H1 (cell line): ENCODE measurements at regions not wholly inside any gene's neighbourhood (a gene's known extent, or its start where the extent isn't known, plus 50 kb on each side); places are given as distances from the start of the nearest gene placed in this dataset.

Experiments
- CTCF ChIA-PET: fragments of 300-600 bp; sonication (Branson Sonifier 250); formaldehyde crosslinking; loops from one replicate; lab custom pipeline; 2021; ENCODE audit not compliant: partially characterized antibody; lab: Charles Lee
- POLR2A ChIA-PET: fragments of 300-600 bp; sonication (Branson Sonifier 250); formaldehyde crosslinking; loops from one replicate; lab custom pipeline; 2021; ENCODE audit warnings: inconsistent platforms; ENCODE audit not compliant: partially characterized antibody; lab: Charles Lee
- DNase-seq, 2 experiments: peaks; one replicate each; pipeline versions ENCODE4 v3.0.0 to v3.0.0-alpha.2; 2010 to 2022; ENCODE audit warnings: low spot score in 2 of 2, low read depth in 1 of 2, mixed read lengths in 1 of 2
- FAIRE-seq: peaks from 2 replicates; lab custom pipeline; 2011; peaks lifted over from hg19 to GRCh38; lab: Jason Lieb, UNC
- H2AFZ ChIP-seq: 2 replicates; pipeline ENCODE4 v1.8.1; 2012; ENCODE audit warnings: low read length, inconsistent platforms
- H2AK5ac ChIP-seq: 2 replicates; pipeline ENCODE4 v1.6.1; 2013; ENCODE audit warnings: low read depth, low read length
- H2BK120ac ChIP-seq: replicated peaks from 2 replicates; pipeline ENCODE3; 2013; ENCODE audit warnings: low read depth, low read length, inconsistent platforms
- H2BK12ac ChIP-seq: 2 replicates; pipeline ENCODE4 v1.6.1; 2013; ENCODE audit warnings: low read depth, low read length
- H2BK15ac ChIP-seq: 2 replicates; pipeline ENCODE4 v1.6.1; 2013; ENCODE audit warnings: low read length
- H2BK20ac ChIP-seq: 2 replicates; pipeline ENCODE4 v1.6.1; 2013; ENCODE audit warnings: low read length
- H2BK5ac ChIP-seq: 2 replicates; pipeline ENCODE4 v1.6.1; 2013; ENCODE audit warnings: low read depth, low read length
- H3K14ac ChIP-seq: 2 replicates; pipeline ENCODE4 v1.6.1; 2013; ENCODE audit warnings: inconsistent platforms; ENCODE audit not compliant: insufficient read length
- H3K18ac ChIP-seq: 2 replicates; pipeline ENCODE4 v1.6.1; 2013; ENCODE audit warnings: low read length; ENCODE audit errors: extremely low read depth
- H3K23ac ChIP-seq: 2 replicates; pipeline ENCODE4 v1.6.1; 2013; ENCODE audit warnings: inconsistent platforms; ENCODE audit not compliant: insufficient read length
- H3K23me2 ChIP-seq: 2 replicates; pipeline ENCODE4 v1.6.1; 2013; ENCODE audit warnings: low read depth, low read length
- H3K27ac ChIP-seq: 2 replicates; pipeline ENCODE4 v1.6.1; 2011; ENCODE audit warnings: low read depth, low read length, inconsistent platforms
- H3K27me3 ChIP-seq, 4 experiments: replicated peaks in 1 of 4; 1 replicate in 1 of 4; 2 replicates in 3 of 4; pipeline versions ENCODE4 v1.6.1 to v1.8.1; 2011 to 2013; ENCODE audit warnings: low read length in 3 of 4, mild to moderate bottlenecking in 3 of 4, inconsistent platforms in 2 of 4, mixed read lengths in 2 of 4, moderate library complexity in 1 of 4; ENCODE audit not compliant: control insufficient read depth in 3 of 4, insufficient read depth in 3 of 4; ENCODE audit errors: extremely low read depth in 1 of 4
- H3K36me3 ChIP-seq, 4 experiments: 2 replicates each; pipeline versions ENCODE4 v1.6.1 to v1.8.1; 2011 to 2013; ENCODE audit warnings: mild to moderate bottlenecking in 4 of 4, low read length in 3 of 4, moderate library complexity in 2 of 4, control low read depth in 1 of 4, inconsistent platforms in 1 of 4; ENCODE audit not compliant: insufficient read depth in 4 of 4, control insufficient read depth in 2 of 4
- H3K4ac ChIP-seq: replicated peaks from 2 replicates; pipeline ENCODE3; 2013; ENCODE audit warnings: low read length, low read depth, mixed read lengths, inconsistent platforms; ENCODE audit not compliant: insufficient read length
- H3K4me1 ChIP-seq, 4 experiments: replicated peaks in 1 of 4; 1 replicate in 1 of 4; 2 replicates in 3 of 4; pipeline versions ENCODE4 v1.6.1 to v1.8.1; 2011 to 2013; ENCODE audit warnings: low read length in 3 of 4, inconsistent platforms in 2 of 4, mixed read lengths in 1 of 4; ENCODE audit not compliant: insufficient read depth in 4 of 4, control insufficient read depth in 3 of 4
- H3K4me2 ChIP-seq, 2 experiments: 2 replicates each; pipeline versions ENCODE4 v1.6.1 to v1.8.1; 2011 to 2013; ENCODE audit warnings: low read depth in 2 of 2, low read length in 2 of 2, control low read depth in 1 of 2, inconsistent platforms in 1 of 2, mild to moderate bottlenecking in 1 of 2; ENCODE audit not compliant: insufficient read depth in 1 of 2
- H3K4me3 ChIP-seq, 4 experiments: fragments of 200-600, 300-600 bp in 1 of 4; sonication (generic), shearing (Covaris generic), sonication (Bioruptor Twin) in 1 of 4; 2 replicates each; pipeline versions ENCODE4 v1.5.1 to v1.8.1; 2011 to 2016; ENCODE audit warnings: low read length in 4 of 4, low read depth in 3 of 4, control low read depth in 2 of 4, inconsistent platforms in 2 of 4, mild to moderate bottlenecking in 2 of 4, mixed read lengths in 1 of 4, moderate library complexity in 1 of 4; ENCODE audit not compliant: insufficient read depth in 2 of 4; ENCODE audit errors: extremely low read depth in 1 of 4
- H3K56ac ChIP-seq: replicated peaks from 2 replicates; pipeline ENCODE3; 2013; ENCODE audit warnings: low read depth, mild to moderate bottlenecking, mixed read lengths, low read length, inconsistent platforms; ENCODE audit not compliant: insufficient read length
- H3K79me1 ChIP-seq: 2 replicates; pipeline ENCODE4 v1.6.1; 2013; ENCODE audit warnings: low read depth, low read length, control low read depth
- H3K79me2 ChIP-seq, 2 experiments: 2 replicates each; pipeline versions ENCODE4 v1.6.1 to v1.8.1; 2012 to 2013; ENCODE audit warnings: low read length in 2 of 2, mild to moderate bottlenecking in 2 of 2, inconsistent platforms in 1 of 2; ENCODE audit not compliant: insufficient read depth in 2 of 2, control insufficient read depth in 1 of 2
- H3K9ac ChIP-seq, 4 experiments: replicated peaks in 1 of 4; 1 replicate in 1 of 4; 2 replicates in 3 of 4; pipeline versions ENCODE4 v1.6.1 to v1.8.1; 2011 to 2013; ENCODE audit warnings: low read depth in 3 of 4, low read length in 3 of 4, control low read depth in 2 of 4, mild to moderate bottlenecking in 2 of 4, moderate library complexity in 2 of 4, inconsistent platforms in 1 of 4; ENCODE audit errors: extremely low read depth in 1 of 4
- H3K9me3 ChIP-seq, 2 experiments: 2 replicates each; pipeline versions ENCODE4 v1.6.1 to v1.8.1; 2012 to 2013; ENCODE audit warnings: mild to moderate bottlenecking in 2 of 2, moderate library complexity in 2 of 2, control low read depth in 1 of 2, inconsistent platforms in 1 of 2, low read depth in 1 of 2, low read length in 1 of 2, mixed read lengths in 1 of 2; ENCODE audit not compliant: insufficient read depth in 2 of 2
- H4K20me1 ChIP-seq, 2 experiments: replicated peaks in 1 of 2; 2 replicates each; pipeline versions ENCODE3 to v1.8.1; 2011 to 2013; ENCODE audit warnings: inconsistent platforms in 2 of 2, low read length in 2 of 2, mild to moderate bottlenecking in 1 of 2; ENCODE audit not compliant: insufficient read depth in 2 of 2, control insufficient read depth in 1 of 2
- H4K5ac ChIP-seq: 2 replicates; pipeline ENCODE4 v1.6.1; 2013; ENCODE audit warnings: low read length, low read depth, mixed read lengths, inconsistent platforms; ENCODE audit not compliant: insufficient read length
- H4K8ac ChIP-seq: 2 replicates; pipeline ENCODE4 v1.8.0; 2013; ENCODE audit warnings: mild to moderate bottlenecking, moderate library complexity, low read length, inconsistent platforms; ENCODE audit not compliant: insufficient read depth; ENCODE audit errors: extremely low read depth
- H4K91ac ChIP-seq: replicated peaks from 2 replicates; pipeline ENCODE3; 2013; ENCODE audit warnings: low read length, mixed read lengths, inconsistent platforms; ENCODE audit not compliant: insufficient read length
- ASH2L ChIP-seq: fragments of 200-600, 300-600 bp; sonication (generic); IDR thresholded peaks from one replicate; pipeline ENCODE4 v1.7.1; 2017; ENCODE audit warnings: low read length
- BRCA1 ChIP-seq: IDR thresholded peaks from 2 replicates; pipeline ENCODE4 v1.6.1; 2012; ENCODE audit warnings: low read depth, low read length, improper control_type of control experiment
- CBX8 ChIP-seq: fragments of 300-800, 300-1000 bp; sonication (generic); IDR thresholded peaks from 2 replicates; pipeline ENCODE4 v1.7.1; 2016; ENCODE audit warnings: low read depth, low read length, borderline replicate concordance
- CHD2 ChIP-seq: IDR thresholded peaks from 2 replicates; pipeline ENCODE4 v1.6.1; 2012; ENCODE audit warnings: low read length, improper control_type of control experiment
- EZH2 ChIP-seq: fragments of 200-600 bp; sonication (generic); IDR thresholded peaks from 2 replicates; pipeline ENCODE4 v1.7.1; 2012; ENCODE audit warnings: low read depth, mild to moderate bottlenecking, moderate library complexity, low read length, inconsistent platforms; ENCODE audit not compliant: severe bottlenecking
- GABPA ChIP-seq: IDR thresholded peaks from 2 replicates; pipeline ENCODE4 v1.6.1; 2011; ENCODE audit warnings: mild to moderate bottlenecking, low read length, moderate library complexity, borderline replicate concordance; ENCODE audit not compliant: insufficient read depth
- HDAC2 ChIP-seq, 2 experiments: fragments of 300-600 bp in 1 of 2; sonication (generic) in 1 of 2; IDR thresholded peaks; 2 replicates each; pipeline ENCODE4 v1.6.1; 2011 to 2012; ENCODE audit warnings: low read depth in 2 of 2, low read length in 2 of 2, mild to moderate bottlenecking in 2 of 2, moderate library complexity in 2 of 2, borderline replicate concordance in 1 of 2, inconsistent platforms in 1 of 2
- KDM4A ChIP-seq: IDR thresholded peaks from one replicate; pipeline ENCODE4 v1.7.1; 2012; ENCODE audit warnings: low read depth, mild to moderate bottlenecking, moderate library complexity, low read length, inconsistent platforms; ENCODE audit not compliant: severe bottlenecking
- POLR2A ChIP-seq, 2 experiments: IDR thresholded peaks; 1 replicate in 1 of 2; 2 replicates in 1 of 2; pipeline ENCODE4 v1.6.1; 2011; ENCODE audit warnings: low read depth in 2 of 2, low read length in 2 of 2, mild to moderate bottlenecking in 2 of 2; ENCODE audit errors: control extremely low read depth in 1 of 2
- POU5F1 ChIP-seq: IDR thresholded peaks from 2 replicates; pipeline ENCODE4 v1.6.1; 2011; ENCODE audit warnings: low read depth, mild to moderate bottlenecking, low read length, moderate library complexity
- SAP30 ChIP-seq: fragments of 300-600 bp; sonication (generic); IDR thresholded peaks from 2 replicates; pipeline ENCODE4 v1.7.1; 2012; ENCODE audit warnings: low read length, moderate library complexity, mild to moderate bottlenecking, inconsistent platforms; ENCODE audit not compliant: insufficient read depth, insufficient replicate concordance
- SP1 ChIP-seq: IDR thresholded peaks from 2 replicates; pipeline ENCODE4 v1.6.1; 2011; ENCODE audit warnings: low read depth, low read length
- SP4 ChIP-seq: IDR thresholded peaks from 2 replicates; pipeline ENCODE4 v1.6.1; 2012; ENCODE audit warnings: low read length, inconsistent platforms
- TAF7 ChIP-seq: optimal IDR thresholded peaks from 2 replicates; pipeline ENCODE3; 2011; ENCODE audit warnings: low read depth, mild to moderate bottlenecking, inconsistent platforms, low read length, moderate library complexity, borderline replicate concordance
- TBP ChIP-seq: IDR thresholded peaks from 2 replicates; pipeline ENCODE4 v1.6.1; 2011; ENCODE audit warnings: low read depth, low read length, improper control_type of control experiment
- WGBS, 2 experiments: shearing (Covaris generic) in 1 of 2; methylation state at CpG; one replicate each; pipeline versions ENCODE4 v1.1.6 to v1.1.7; 2013 to 2015; ENCODE audit warnings: low lambda C conversion rate in 2 of 2, mixed read lengths in 2 of 2, inconsistent platforms in 1 of 2, low coverage in 1 of 2, missing lambda C conversion rate in 1 of 2; ENCODE audit not compliant: insufficient replicate concordance in 2 of 2, insufficient coverage in 1 of 2, insufficient read length in 1 of 2; ENCODE audit errors: extremely low coverage in 1 of 2, missing lambda C conversion rate in 1 of 2; 5-methylcytosine and 5-hydroxymethylcytosine counted together

DNA sequence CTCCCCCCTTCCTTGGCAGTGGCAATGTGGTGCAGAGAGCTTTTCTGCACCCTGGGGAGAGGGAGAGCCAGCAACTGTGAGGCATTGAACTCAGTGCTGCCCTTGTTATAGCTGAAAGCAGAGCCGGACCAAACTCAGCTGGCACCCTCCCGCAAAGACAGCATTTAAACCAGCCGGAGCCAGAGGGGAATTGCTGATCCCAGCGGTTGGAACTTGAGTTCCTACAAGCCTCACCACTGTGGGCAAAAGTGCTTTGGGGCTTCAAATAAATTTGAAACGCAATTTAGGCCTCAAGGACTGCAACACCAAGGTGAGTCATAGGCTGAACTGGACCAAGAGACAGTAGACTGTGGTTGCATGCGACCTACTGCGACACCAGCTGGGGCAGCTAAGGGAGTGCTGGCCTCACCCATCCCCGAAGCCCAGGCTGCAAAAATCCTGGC is 207.6 kb upstream of the CDKN2B start:
- Histone ChIP-seq H3K14ac (no peak overlapping the region), H2BK5ac (no peak overlapping the region), H3K36me3 (no peaks in the 10 kb centered on the region), H3K9ac (no peak overlapping the region), H4K20me1 (no peaks in the 10 kb centered on the region), H2BK20ac (no peak overlapping the region), H3K18ac (no peak overlapping the region), H3K4me3 (no peak overlapping the region), H2BK12ac (no peak overlapping the region), H3K4me2 (no peak overlapping the region), H4K8ac (no peak overlapping the region), H3K79me2 (no peaks in the 10 kb centered on the region), H3K4me1 (no peaks in the 10 kb centered on the region), H3K23me2 (no peaks in the 10 kb centered on the region), H3K27me3 (no peaks in the 10 kb centered on the region), H4K91ac (no peak overlapping the region), H3K27ac (no peak overlapping the region), H2AFZ (no peak overlapping the region), H3K79me1 (no peaks in the 10 kb centered on the region), H2BK15ac (no peak overlapping the region), H3K4ac (no peak overlapping the region), H3K9me3 (no peaks in the 10 kb centered on the region), H4K5ac (no peak overlapping the region), H2AK5ac (no peak overlapping the region), H3K23ac (no peak overlapping the region), H3K56ac (no peak overlapping the region), H2BK120ac (no peak overlapping the region)
- FAIRE-seq (no peak), DNase-seq (no peak)
- TF ChIP-seq SP4, result no peak
- no peak for TF ChIP-seq CBX8
- TF ChIP-seq HDAC2 (IDR thresholded peaks at IDR 0.05; ENCODE audit: borderline replicate concordance in 1 of 2, low read depth in 2 of 2, low read length in 2 of 2), result no peak
- no peak for TF ChIP-seq CHD2
- no peak for TF ChIP-seq SAP30
- no peak for TF ChIP-seq POLR2A (IDR thresholded peaks at IDR 0.05; ENCODE audit: control extremely low read depth in 1 of 2, low read depth in 2 of 2, low read length in 2 of 2)
- TF ChIP-seq KDM4A, result no peak
- TF ChIP-seq TBP, result no peak
- TF ChIP-seq BRCA1, result no peak
- no peak for TF ChIP-seq ASH2L
- no peak for TF ChIP-seq EZH2
- no peak for TF ChIP-seq GABPA
- no peak for TF ChIP-seq SP1
- TF ChIP-seq POU5F1, result no peak
- no peak for TF ChIP-seq TAF7
- 88% methylated on average over 8 of the region's 8 CpGs; no CpG with 5 or more reads in 1 of the 2 experiments for WGBS, 2 experiments
- ChIA-PET CTCF (interaction anchor here (0.6 to 1.6 kb wide), 6 partner anchors 12 to 403 kb away, joined by 3 to 10 read pairs (median 4); no protein-coding TSS in a partner anchor), POLR2A (interaction anchor here (0.9 kb wide), 1 partner anchor 9 kb away, joined by 3 read pairs; no protein-coding TSS in a partner anchor)
